ENCODE measurements at regions not wholly inside any gene's neighbourhood (a gene's known extent, or its start where the extent isn't known, plus 50 kb on each side); places are given as distances from the start of the nearest gene placed in this dataset.

DNA sequence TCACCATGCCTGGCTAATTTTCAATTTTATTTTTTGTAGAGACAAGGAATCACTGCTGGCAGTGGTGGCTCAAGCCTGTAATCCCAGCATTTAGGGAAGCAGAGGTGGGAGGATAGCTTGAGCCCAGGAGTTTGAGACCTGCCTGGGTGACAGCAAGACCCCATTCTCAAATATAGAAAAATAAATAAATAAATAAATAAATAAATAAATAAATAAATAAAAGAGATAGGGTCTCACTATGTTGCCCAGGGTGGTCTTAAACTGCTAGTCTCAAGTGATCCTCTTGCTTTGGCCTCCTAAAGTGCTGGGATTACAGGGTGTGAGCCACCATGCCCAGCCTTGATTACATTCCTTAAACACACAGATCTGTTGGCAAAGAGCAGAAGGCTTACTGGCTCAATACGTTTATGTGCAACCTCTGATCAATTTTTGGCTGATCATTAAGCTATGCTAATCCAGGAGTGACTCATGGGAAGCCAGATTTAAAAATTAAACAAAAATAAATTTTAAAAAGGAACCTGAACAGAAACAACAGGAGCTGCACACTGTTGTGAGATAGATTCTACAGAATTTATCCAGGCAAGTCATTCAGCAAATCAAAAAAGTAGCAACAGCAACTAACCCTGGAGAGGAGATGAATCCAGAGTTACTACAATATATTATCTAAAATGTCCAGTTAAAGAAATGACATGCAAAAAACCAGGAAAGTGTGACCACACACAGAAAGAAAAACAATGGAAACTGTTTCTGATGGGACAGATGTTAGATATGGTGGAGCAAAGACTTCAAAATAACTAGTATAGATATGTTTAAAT lies 79.4 kb downstream of the RPE65 start:
- TF ChIP-seq, protein P1, sequence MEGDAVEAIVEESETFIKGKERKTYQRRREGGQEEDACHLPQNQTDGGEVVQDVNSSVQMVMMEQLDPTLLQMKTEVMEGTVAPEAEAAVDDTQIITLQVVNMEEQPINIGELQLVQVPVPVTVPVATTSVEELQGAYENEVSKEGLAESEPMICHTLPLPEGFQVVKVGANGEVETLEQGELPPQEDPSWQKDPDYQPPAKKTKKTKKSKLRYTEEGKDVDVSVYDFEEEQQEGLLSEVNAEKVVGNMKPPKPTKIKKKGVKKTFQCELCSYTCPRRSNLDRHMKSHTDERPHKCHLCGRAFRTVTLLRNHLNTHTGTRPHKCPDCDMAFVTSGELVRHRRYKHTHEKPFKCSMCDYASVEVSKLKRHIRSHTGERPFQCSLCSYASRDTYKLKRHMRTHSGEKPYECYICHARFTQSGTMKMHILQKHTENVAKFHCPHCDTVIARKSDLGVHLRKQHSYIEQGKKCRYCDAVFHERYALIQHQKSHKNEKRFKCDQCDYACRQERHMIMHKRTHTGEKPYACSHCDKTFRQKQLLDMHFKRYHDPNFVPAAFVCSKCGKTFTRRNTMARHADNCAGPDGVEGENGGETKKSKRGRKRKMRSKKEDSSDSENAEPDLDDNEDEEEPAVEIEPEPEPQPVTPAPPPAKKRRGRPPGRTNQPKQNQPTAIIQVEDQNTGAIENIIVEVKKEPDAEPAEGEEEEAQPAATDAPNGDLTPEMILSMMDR (IDR thresholded peaks at IDR 0.05), result no peak
- no peak for TF ChIP-seq POLR2A (IDR thresholded peaks at IDR 0.05; ENCODE audit: low read depth)
- TF ChIP-seq POLR2AphosphoS5 (IDR thresholded peaks at IDR 0.05), result no peak

Data from esophagus muscularis mucosa (tissue), 3 donors.